PFSK-1 (cell line): ENCODE measurements at regions not wholly inside any gene's neighbourhood (a gene's known extent, or its start where the extent isn't known, plus 50 kb on each side); places are given as distances from the start of the nearest gene placed in this dataset.

ENCODE experiments used
- POLR2AphosphoS5 ChIP-seq: IDR thresholded peaks from 2 replicates; pipeline ENCODE4 v1.6.1; 2012; ENCODE audit warnings: low read depth, mild to moderate bottlenecking, control low read depth, low read length, moderate library complexity
- TAF1 ChIP-seq: IDR thresholded peaks from 2 replicates; pipeline ENCODE4 v1.6.1; 2012; ENCODE audit warnings: low read length, control low read depth, borderline replicate concordance; ENCODE audit not compliant: insufficient read depth

GRCh38 chr21:20554785-20555184, 443.4 kb upstream of the NCAM2 start:
- TF ChIP-seq TAF1 (no peak), POLR2AphosphoS5 (no peak)
